IPS DF 6.9 (cell line): ENCODE measurements at regions not wholly inside any gene's neighbourhood (a gene's known extent, or its start where the extent isn't known, plus 50 kb on each side); places are given as distances from the start of the nearest gene placed in this dataset.

ENCODE experiments used
- DNase-seq: peaks from one replicate; pipeline ENCODE4 v3.0.0-alpha.2; 2013; ENCODE audit warnings: low read depth, low spot score
- H3K27ac ChIP-seq: one replicate; pipeline ENCODE4 v1.5.1; 2013; ENCODE audit warnings: low read length, control low read depth
- H3K27me3 ChIP-seq: 2 replicates; pipeline ENCODE4 v1.6.1; 2013; ENCODE audit warnings: mild to moderate bottlenecking, low read length; ENCODE audit not compliant: control insufficient read depth, insufficient read depth
- H3K36me3 ChIP-seq: 2 replicates; pipeline ENCODE4 v1.6.1; 2013; ENCODE audit warnings: low read length; ENCODE audit not compliant: control insufficient read depth, insufficient read depth
- H3K4me1 ChIP-seq: 2 replicates; pipeline ENCODE4 v1.6.1; 2013; ENCODE audit warnings: low read length; ENCODE audit not compliant: control insufficient read depth, insufficient read depth
- H3K4me3 ChIP-seq: 2 replicates; pipeline ENCODE4 v1.5.1; 2013; ENCODE audit warnings: mild to moderate bottlenecking, low read length
- H3K9me3 ChIP-seq: 2 replicates; pipeline ENCODE4 v1.6.1; 2013; ENCODE audit warnings: low read length, inconsistent platforms; ENCODE audit not compliant: control insufficient read depth, insufficient read depth
- WGBS: extraction: QIAGEN DNeasy Blood & Tissue Kit; methylation state at CpG from one replicate; pipeline ENCODE4 v1.1.7; 2013; ENCODE audit warnings: mixed read lengths, missing lambda C conversion rate; ENCODE audit not compliant: insufficient read length, insufficient coverage; 5-methylcytosine and 5-hydroxymethylcytosine counted together

DNA sequence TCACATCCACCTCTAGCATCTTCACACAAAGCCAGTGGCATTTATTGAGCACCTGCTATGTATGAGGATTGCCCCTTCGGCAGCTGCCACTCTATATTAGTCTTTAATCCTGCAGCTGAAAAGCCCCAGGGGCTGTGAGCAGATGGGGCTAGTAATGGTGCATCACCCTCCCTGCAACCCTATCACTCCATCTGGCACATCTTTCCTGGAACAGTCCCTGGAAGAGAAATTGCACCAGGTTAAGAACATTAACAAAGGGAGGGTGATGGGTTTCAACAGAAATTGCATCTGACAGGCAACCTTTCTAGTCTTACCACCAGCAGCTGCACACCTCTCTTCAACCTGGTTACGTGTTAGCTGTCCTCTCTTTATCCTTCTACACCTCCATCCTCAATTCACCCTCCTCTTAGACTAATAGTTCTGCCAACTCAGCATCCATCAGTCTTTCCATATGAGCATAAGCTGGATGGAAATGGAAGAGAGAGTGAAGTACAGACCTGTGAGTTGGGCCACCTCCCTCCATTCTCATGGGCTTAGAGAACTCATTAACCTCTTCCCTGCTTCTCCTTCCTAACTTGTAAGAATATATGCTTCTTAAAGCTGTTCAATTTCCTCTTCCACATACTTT is 168.6 kb upstream of the NEBL start:
- H3K4me1 ChIP-seq = no peaks in the 10 kb centered on the region
- H3K27ac ChIP-seq = no peak overlapping the region
- H3K9me3 ChIP-seq = no peaks in the 10 kb centered on the region
- WGBS = no CpG with 5 or more reads among the region's 2 CpGs
- H3K27me3 ChIP-seq = no peaks in the 10 kb centered on the region
- H3K36me3 ChIP-seq = no peaks in the 10 kb centered on the region
- DNase-seq = no peak
- no peak overlapping the region for H3K4me3 ChIP-seq

GRCh38 chr10:21061982-21062381 is 164.9 kb upstream of the NEBL start:
- Histone ChIP-seq H3K4me3 (no peak overlapping the region), H3K4me1 (no peaks in the 10 kb centered on the region), H3K27ac (no peak overlapping the region), H3K36me3 (no peaks in the 10 kb centered on the region), H3K27me3 (no peaks in the 10 kb centered on the region), H3K9me3 (no peaks in the 10 kb centered on the region)
- no peak for DNase-seq
- no CpG with 5 or more reads among the region's 4 CpGs for WGBS

DNA sequence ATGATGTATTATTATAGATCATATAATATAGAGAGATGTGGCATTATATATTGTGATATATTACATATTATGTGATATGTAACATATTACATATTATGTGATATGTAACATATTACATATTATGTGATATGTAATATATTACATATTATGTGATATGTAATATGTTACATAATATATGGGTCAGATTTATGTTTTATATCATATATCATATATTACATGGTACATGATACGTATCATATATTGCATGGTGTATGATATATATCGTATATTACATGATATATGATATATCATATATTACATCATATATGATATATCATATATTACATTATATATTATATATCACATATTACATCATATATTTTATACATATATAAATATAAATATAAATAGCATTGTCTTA is 164.1 kb upstream of the NEBL start:
- Histone ChIP-seq H3K27ac (no peak overlapping the region), H3K4me3 (no peak overlapping the region), H3K4me1 (no peaks in the 10 kb centered on the region), H3K27me3 (no peaks in the 10 kb centered on the region), H3K36me3 (no peaks in the 10 kb centered on the region), H3K9me3 (no peaks in the 10 kb centered on the region)
- no CpG with 5 or more reads among the region's 2 CpGs for WGBS
- DNase-seq = no peak

- H3K4me3 ChIP-seq = no peak overlapping the region
- 100% methylated on average over 1 of the region's 4 CpGs for WGBS
- no peak overlapping the region for H3K27ac ChIP-seq
- DNase-seq = no peak
- no peaks in the 10 kb centered on the region for H3K9me3 ChIP-seq
- H3K4me1 ChIP-seq = no peaks in the 10 kb centered on the region
- H3K36me3 ChIP-seq = no peaks in the 10 kb centered on the region
- H3K27me3 ChIP-seq = no peaks in the 10 kb centered on the region
Observed at GRCh38 chr10:21060626-21061025, 163.5 kb upstream of the NEBL start.

- H3K36me3 ChIP-seq = no peaks in the 10 kb centered on the region
- no peaks in the 10 kb centered on the region for H3K9me3 ChIP-seq
- H3K27ac ChIP-seq = no peak overlapping the region
- DNase-seq = no peak
- no peak overlapping the region for H3K4me3 ChIP-seq
- H3K27me3 ChIP-seq = no peaks in the 10 kb centered on the region
- no peaks in the 10 kb centered on the region for H3K4me1 ChIP-seq
Observed at GRCh38 chr10:21057989-21058388, 160.9 kb upstream of the NEBL start.

- WGBS = no CpG with 5 or more reads among the region's 8 CpGs
Observed at GRCh38 chr10:21057436-21057835, 160.3 kb upstream of the NEBL start.

GRCh38 chr10:21056461-21056860 is 159.3 kb upstream of the NEBL start:
- H3K27ac ChIP-seq = no peak overlapping the region
- H3K4me1 ChIP-seq = no peaks in the 10 kb centered on the region
- H3K36me3 ChIP-seq = no peaks in the 10 kb centered on the region
- no peak for DNase-seq
- H3K9me3 ChIP-seq = no peaks in the 10 kb centered on the region
- no peak overlapping the region for H3K4me3 ChIP-seq
- no CpG with 5 or more reads among the region's 4 CpGs for WGBS
- no peaks in the 10 kb centered on the region for H3K27me3 ChIP-seq

More at GRCh38 chr10:21057436-21057835, 160.3 kb upstream of the NEBL start:
- Histone ChIP-seq H3K9me3 (no peaks in the 10 kb centered on the region), H3K4me1 (no peaks in the 10 kb centered on the region), H3K27ac (no peak overlapping the region), H3K27me3 (no peaks in the 10 kb centered on the region), H3K4me3 (no peak overlapping the region), H3K36me3 (no peaks in the 10 kb centered on the region)
- no peak for DNase-seq

- Histone ChIP-seq H3K36me3 (no peaks in the 10 kb centered on the region), H3K9me3 (no peaks in the 10 kb centered on the region), H3K27ac (no peak overlapping the region), H3K27me3 (no peaks in the 10 kb centered on the region), H3K4me3 (no peak overlapping the region), H3K4me1 (no peaks in the 10 kb centered on the region)
- WGBS = no CpG with 5 or more reads among the region's 12 CpGs
- DNase-seq = no peak
Observed at GRCh38 chr10:21055339-21056135, 158.4 kb upstream of the NEBL start.

GRCh38 chr10:21053953-21054690 is 157.0 kb upstream of the NEBL start:
- no peak for DNase-seq
- WGBS = no CpG with 5 or more reads among the region's 9 CpGs
- Histone ChIP-seq H3K9me3 (no peaks in the 10 kb centered on the region), H3K27me3 (no peaks in the 10 kb centered on the region), H3K4me1 (no peaks in the 10 kb centered on the region), H3K27ac (no peak overlapping the region), H3K36me3 (no peaks in the 10 kb centered on the region), H3K4me3 (no peak overlapping the region)

GRCh38 chr10:21052709-21053104 is 155.6 kb upstream of the NEBL start:
- no peak for DNase-seq
- whole genome bisulfite sequencing = no CpG with 5 or more reads among the region's 4 CpGs
- Histone ChIP-seq H3K27me3 (no peaks in the 10 kb centered on the region), H3K4me1 (no peaks in the 10 kb centered on the region), H3K27ac (no peak overlapping the region), H3K36me3 (no peaks in the 10 kb centered on the region), H3K9me3 (no peaks in the 10 kb centered on the region), H3K4me3 (no peak overlapping the region)
